ENCODE measurements at regions not wholly inside any gene's neighbourhood (a gene's known extent, or its start where the extent isn't known, plus 50 kb on each side); places are given as distances from the start of the nearest gene placed in this dataset.
"Not testable (repeated sequence)": the region's sequence is repeated elsewhere in the genome, so short reads cannot be mapped to it uniquely, and the experiment has no call there.

GRCh38 chr4:129278868-129279267 is 182.9 kb downstream of the C4orf33 start:
- no peak for DNase-seq (ENCODE audit: extremely low spot score)
- no peak for TF ChIP-seq ARNT (IDR thresholded peaks at IDR 0.05)
- TF ChIP-seq LEF1 (IDR thresholded peaks at IDR 0.05; ENCODE audit: borderline replicate concordance), result no peak
- TF ChIP-seq FOXA1 (IDR thresholded peaks at IDR 0.05), result no peak
- no peak for TF ChIP-seq BHLHE40 (IDR thresholded peaks at IDR 0.05; ENCODE audit: borderline replicate concordance)
- no peak for TF ChIP-seq CTBP1 (IDR thresholded peaks at IDR 0.05; ENCODE audit: borderline replicate concordance)
- TF ChIP-seq NFRKB (IDR thresholded peaks at IDR 0.05), result no peak
- TF ChIP-seq ZNF384 (IDR thresholded peaks at IDR 0.05), result no peak
- TF ChIP-seq HDGF (IDR thresholded peaks at IDR 0.05; ENCODE audit: borderline replicate concordance), result no peak
- TF ChIP-seq FOXM1 (IDR thresholded peaks at IDR 0.05; ENCODE audit: borderline replicate concordance), result no peak
- no peak for TF ChIP-seq L3MBTL2 (conservative IDR thresholded peaks at IDR 0.05)
- no peak for TF ChIP-seq FOXK2 (IDR thresholded peaks at IDR 0.05)
- no peak for TF ChIP-seq SP1 (IDR thresholded peaks at IDR 0.05)
- no peak for TF ChIP-seq TARDBP (IDR thresholded peaks at IDR 0.05)
- CTCF ChIA-PET, result no interaction called here
- POLR2A ChIA-PET, result no interaction called here

- ChIA-PET POLR2A (no interaction called here), CTCF (interaction anchor here (0.6 kb wide), 1 partner anchor 73 kb away, joined by 3 read pairs; no protein-coding TSS in a partner anchor)
- no peak for DNase-seq (ENCODE audit: extremely low spot score)
- TF ChIP-seq CTBP1 (IDR thresholded peaks at IDR 0.05; ENCODE audit: borderline replicate concordance), result peak; percentile 62
- TF ChIP-seq ARNT (IDR thresholded peaks at IDR 0.05), result peak; percentile 87
- TF ChIP-seq PKNOX1 (IDR thresholded peaks at IDR 0.05), result peak; percentile 92
- no peak for TF ChIP-seq HDGF (IDR thresholded peaks at IDR 0.05; ENCODE audit: borderline replicate concordance)
Observed at GRCh38 chr4:129282293-129282692, 186.3 kb downstream of the C4orf33 start.

GRCh38 chr4:129292194-129292593 is 196.2 kb downstream of the C4orf33 start:
- POLR2A ChIA-PET; DNase-seq (ENCODE audit: extremely low spot score); CTCF ChIA-PET: not testable (repeated sequence)

GRCh38 chr4:129314781-129315180 is 218.8 kb downstream of the C4orf33 start:
- CTCF ChIA-PET, result no interaction called here
- POLR2A ChIA-PET, result no interaction called here
- no peak for TF ChIP-seq TARDBP (IDR thresholded peaks at IDR 0.05)
- no peak for DNase-seq (ENCODE audit: extremely low spot score)

GRCh38 chr4:129322920-129323319 is 227.0 kb downstream of the C4orf33 start:
- CTCF ChIA-PET, result no interaction called here
- POLR2A ChIA-PET, result no interaction called here
- TF ChIP-seq L3MBTL2 (conservative IDR thresholded peaks at IDR 0.05) (no peak), BHLHE40 (IDR thresholded peaks at IDR 0.05; ENCODE audit: borderline replicate concordance) (no peak), ELF4 (IDR thresholded peaks at IDR 0.05) (no peak), TARDBP (IDR thresholded peaks at IDR 0.05) (no peak), ARNT (IDR thresholded peaks at IDR 0.05) (no peak), FOXA1 (IDR thresholded peaks at IDR 0.05) (no peak), LEF1 (IDR thresholded peaks at IDR 0.05; ENCODE audit: borderline replicate concordance) (no peak), SP1 (IDR thresholded peaks at IDR 0.05) (no peak), SUZ12 (IDR thresholded peaks at IDR 0.05) (no peak), NFRKB (IDR thresholded peaks at IDR 0.05) (no peak), ZNF384 (IDR thresholded peaks at IDR 0.05) (no peak), FOXK2 (IDR thresholded peaks at IDR 0.05) (no peak), HDGF (IDR thresholded peaks at IDR 0.05; ENCODE audit: borderline replicate concordance) (no peak), FOXM1 (IDR thresholded peaks at IDR 0.05; ENCODE audit: borderline replicate concordance) (no peak), PKNOX1 (IDR thresholded peaks at IDR 0.05) (no peak), CTBP1 (IDR thresholded peaks at IDR 0.05; ENCODE audit: borderline replicate concordance) (no peak)
- no peak for DNase-seq (ENCODE audit: extremely low spot score)

- CTCF ChIA-PET, result no interaction called here
- POLR2A ChIA-PET, result no interaction called here
- no peak for DNase-seq (ENCODE audit: extremely low spot score)
- TF ChIP-seq NFRKB (IDR thresholded peaks at IDR 0.05), result no peak
- peak; percentile 47; the same call in 1 of the 2 replicates for TF ChIP-seq PKNOX1 (IDR thresholded peaks at IDR 0.05)
Observed at GRCh38 chr4:129323658-129324057, 227.7 kb downstream of the C4orf33 start.

- DNase-seq (ENCODE audit: extremely low spot score), result no peak
- TF ChIP-seq FOXM1 (IDR thresholded peaks at IDR 0.05; ENCODE audit: borderline replicate concordance), result no peak
- no peak for TF ChIP-seq CTBP1 (IDR thresholded peaks at IDR 0.05; ENCODE audit: borderline replicate concordance)
- no peak for TF ChIP-seq ELF4 (IDR thresholded peaks at IDR 0.05)
- TF ChIP-seq PKNOX1 (IDR thresholded peaks at IDR 0.05), result no peak
- TF ChIP-seq TARDBP (IDR thresholded peaks at IDR 0.05), result no peak
- no peak for TF ChIP-seq ARNT (IDR thresholded peaks at IDR 0.05)
- no peak for TF ChIP-seq FOXA1 (IDR thresholded peaks at IDR 0.05)
- TF ChIP-seq BHLHE40 (IDR thresholded peaks at IDR 0.05; ENCODE audit: borderline replicate concordance), result no peak
- CTCF ChIA-PET, result interaction anchor here (0.7 kb wide), 1 partner anchor 24 kb away, joined by 3 read pairs; no protein-coding TSS in a partner anchor
- POLR2A ChIA-PET, result no interaction called here
Observed at GRCh38 chr4:129326571-129327460, 230.9 kb downstream of the C4orf33 start.

Data from HEK293T (cell line).